WTC11 (cell line): ENCODE measurements at regions not wholly inside any gene's neighbourhood (a gene's known extent, or its start where the extent isn't known, plus 50 kb on each side); places are given as distances from the start of the nearest gene placed in this dataset.

Experiments
- ATAC-seq: fragments of 200-7000 bp; cut with Tn5 transposase; 2 replicates; pipeline ENCODE4 v1.10.0; 2021; ENCODE audit warnings: mild to moderate bottlenecking, moderate library complexity
- CTCF ChIA-PET: fragments of 300-600 bp; sonication (Branson Sonifier 250); formaldehyde crosslinking; loops from one replicate; lab custom pipeline; 2021; ENCODE audit warnings: antibody characterized with exemption; lab: Charles Lee
- POLR2A ChIA-PET: fragments of 350-600 bp; sonication (Branson Sonifier 250); formaldehyde crosslinking; loops from one replicate; lab custom pipeline; 2021; ENCODE audit warnings: antibody characterized with exemption; lab: Charles Lee
- DNase-seq: peaks from one replicate; pipeline ENCODE4 v3.0.0; 2021; ENCODE audit warnings: low spot score
- H3K27ac Mint-ChIP-seq: 2 replicates; pipeline ENCODE4 v1.8.0; 2021; ENCODE audit warnings: mixed read lengths
- H3K27me3 Mint-ChIP-seq: 2 replicates; pipeline ENCODE4 v1.8.0; 2021; ENCODE audit warnings: low read depth, mild to moderate bottlenecking, moderate library complexity, mixed read lengths
- H3K36me3 Mint-ChIP-seq: 2 replicates; pipeline ENCODE4 v1.8.0; 2021; ENCODE audit warnings: mixed read lengths
- H3K4me1 Mint-ChIP-seq: 2 replicates; pipeline ENCODE4 v1.8.0; 2022; ENCODE audit warnings: mixed read lengths
- H3K4me3 Mint-ChIP-seq: 2 replicates; pipeline ENCODE4 v1.8.0; 2021; ENCODE audit warnings: mild to moderate bottlenecking, moderate library complexity, mixed read lengths
- H3K9me3 Mint-ChIP-seq: 2 replicates; pipeline ENCODE4 v1.8.0; 2021; ENCODE audit warnings: mixed read lengths
- ATF1 ChIP-seq: sonication (generic); formaldehyde crosslinking; IDR thresholded peaks from 2 replicates; pipeline ENCODE4 v1.8.1; 2023; ENCODE audit warnings: mild to moderate bottlenecking, moderate library complexity, missing genetic modification reagents
- CTCF ChIP-seq: fragments of 200-600 bp; IDR thresholded peaks from 2 replicates; pipeline ENCODE4 v1.8.0; 2022; ENCODE audit warnings: antibody characterized with exemption
- E2F4 ChIP-seq: sonication (generic); formaldehyde crosslinking; IDR thresholded peaks from 2 replicates; pipeline ENCODE4 v1.8.1; 2022; ENCODE audit warnings: low read depth, mild to moderate bottlenecking, moderate library complexity, missing genetic modification reagents, borderline replicate concordance
- ELF4 ChIP-seq: sonication (generic); formaldehyde crosslinking; IDR thresholded peaks from 2 replicates; pipeline ENCODE4 v1.8.1; 2022; ENCODE audit warnings: low read depth, mild to moderate bottlenecking, moderate library complexity, missing genetic modification reagents
- GRHL2 ChIP-seq: fragments of 250-450 bp; sonication (Bioruptor Pico); IDR thresholded peaks from 2 replicates; pipeline ENCODE4 v1.8.0; 2022; ENCODE audit warnings: mild to moderate bottlenecking, moderate library complexity; ENCODE audit not compliant: insufficient replicate concordance, severe bottlenecking
- HMGA2 ChIP-seq: fragments of 250-450 bp; sonication (Bioruptor Pico); IDR thresholded peaks from 2 replicates; pipeline ENCODE4 v1.4.0; 2021; ENCODE audit warnings: mild to moderate bottlenecking, moderate library complexity
- JAZF1 ChIP-seq: fragments of 250-450 bp; sonication (Bioruptor Pico); IDR thresholded peaks from 2 replicates; pipeline ENCODE4 v1.9.0; 2021; ENCODE audit warnings: moderate library complexity, mild to moderate bottlenecking, inconsistent platforms
- JUN ChIP-seq: sonication (generic); formaldehyde crosslinking; IDR thresholded peaks from 2 replicates; pipeline ENCODE4 v1.8.0; 2023; ENCODE audit warnings: mild to moderate bottlenecking, missing genetic modification reagents
- MAX ChIP-seq: sonication (generic); formaldehyde crosslinking; IDR thresholded peaks from 2 replicates; pipeline ENCODE4 v1.8.0; 2022; ENCODE audit warnings: mild to moderate bottlenecking, missing genetic modification reagents
- PRDM15 ChIP-seq: sonication (generic); formaldehyde crosslinking; IDR thresholded peaks from 2 replicates; pipeline ENCODE4 v1.8.0; 2022; ENCODE audit warnings: missing genetic modification reagents
- PRRX2 ChIP-seq: fragments of 250-450 bp; sonication (Bioruptor Pico); IDR thresholded peaks from 2 replicates; pipeline ENCODE4 v1.8.0; 2021; ENCODE audit warnings: mild to moderate bottlenecking
- SMAD4 ChIP-seq: sonication (generic); formaldehyde crosslinking; IDR thresholded peaks from 2 replicates; pipeline ENCODE4 v1.8.0; 2022; ENCODE audit warnings: mild to moderate bottlenecking, missing genetic modification reagents
- SOX15 ChIP-seq: fragments of 250-450 bp; sonication (Bioruptor Pico); IDR thresholded peaks from 2 replicates; pipeline ENCODE4 v1.9.0; 2021; ENCODE audit warnings: mild to moderate bottlenecking
- STAT6 ChIP-seq: sonication (generic); formaldehyde crosslinking; conservative IDR thresholded peaks from 2 replicates; pipeline ENCODE4 v1.8.1; 2023; ENCODE audit warnings: mild to moderate bottlenecking, low read depth, missing genetic modification reagents, moderate library complexity
- TP53 ChIP-seq: sonication (generic); formaldehyde crosslinking; IDR thresholded peaks from 2 replicates; pipeline ENCODE4 v1.8.1; 2023; ENCODE audit warnings: mild to moderate bottlenecking, missing genetic modification reagents
- ZNF232 ChIP-seq: sonication (generic); formaldehyde crosslinking; IDR thresholded peaks from 2 replicates; pipeline ENCODE4 v1.8.0; 2022; ENCODE audit warnings: mild to moderate bottlenecking, missing genetic modification reagents
- ZSCAN18 ChIP-seq: fragments of 250-450 bp; sonication (Bioruptor Pico); IDR thresholded peaks from 2 replicates; pipeline ENCODE4 v2.1.2; 2022; ENCODE audit warnings: mild to moderate bottlenecking, moderate library complexity

GRCh38 chr5:54861212-54861894 lies 124.0 kb downstream of the ESM1 start:
- Mint-ChIP-seq H3K4me3 (no peak overlapping the region), H3K27ac (no peak overlapping the region), H3K36me3 (peaks cover 12% of the 10 kb centered on the region), H3K27me3 (peaks cover 6% of the 10 kb centered on the region; the same call in 1 of the 2 replicates), H3K4me1 (peaks cover 13% of the 10 kb centered on the region), H3K9me3 (peaks cover 32% of the 10 kb centered on the region)
- no peak for TF ChIP-seq ELF4 (CRISPR knock-in tag)
- no peak for TF ChIP-seq SMAD4 (CRISPR knock-in tag)
- TF ChIP-seq JUN = no peak
- TF ChIP-seq ATF1 = no peak
- no peak for TF ChIP-seq GRHL2 (CRISPR knock-in tag)
- TF ChIP-seq TP53 (CRISPR knock-in tag) = no peak
- no peak for TF ChIP-seq MAX
- no peak for TF ChIP-seq PRDM15
- no peak for TF ChIP-seq CTCF
- TF ChIP-seq HMGA2 (CRISPR knock-in tag) = no peak
- no peak for TF ChIP-seq SOX15 (CRISPR knock-in tag)
- no peak for TF ChIP-seq ZNF232 (CRISPR knock-in tag)
- TF ChIP-seq E2F4 (CRISPR knock-in tag) = no peak
- TF ChIP-seq ZSCAN18 (CRISPR knock-in tag) = no peak
- TF ChIP-seq PRRX2 = no peak
- TF ChIP-seq STAT6 (CRISPR knock-in tag) = no peak
- no peak for TF ChIP-seq JAZF1 (CRISPR knock-in tag)
- ATAC-seq (no peak), DNase-seq (no peak)
- ChIA-PET POLR2A (no interaction called here), CTCF (interaction anchor here (1.2 to 1.3 kb wide), 2 partner anchors 298 to 344 kb away, joined by 3 to 5 read pairs; partner anchors contain the start of genes GPX8 and SNX18)
